DND-41 (cell line): ENCODE measurements at regions not wholly inside any gene's neighbourhood (a gene's known extent, or its start where the extent isn't known, plus 50 kb on each side); places are given as distances from the start of the nearest gene placed in this dataset.
"Not testable (repeated sequence)": the region's sequence is repeated elsewhere in the genome, so short reads cannot be mapped to it uniquely, and the experiment has no call there.

Experiments
- EZH2 ChIP-seq: IDR thresholded peaks from 3 replicates; pipeline ENCODE4 v1.6.1; 2012; ENCODE audit warnings: borderline replicate concordance, low read depth, mild to moderate bottlenecking, moderate library complexity, low read length, inconsistent platforms; ENCODE audit not compliant: severe bottlenecking
- TF ChIP-seq, protein P1 (sequence below): IDR thresholded peaks from 2 replicates; pipeline ENCODE4 v1.5.1; 2012; ENCODE audit warnings: borderline replicate concordance, low read length, moderate library complexity, mild to moderate bottlenecking; ENCODE audit not compliant: poor library complexity, severe bottlenecking; ENCODE audit errors: extremely low read depth

DNA sequence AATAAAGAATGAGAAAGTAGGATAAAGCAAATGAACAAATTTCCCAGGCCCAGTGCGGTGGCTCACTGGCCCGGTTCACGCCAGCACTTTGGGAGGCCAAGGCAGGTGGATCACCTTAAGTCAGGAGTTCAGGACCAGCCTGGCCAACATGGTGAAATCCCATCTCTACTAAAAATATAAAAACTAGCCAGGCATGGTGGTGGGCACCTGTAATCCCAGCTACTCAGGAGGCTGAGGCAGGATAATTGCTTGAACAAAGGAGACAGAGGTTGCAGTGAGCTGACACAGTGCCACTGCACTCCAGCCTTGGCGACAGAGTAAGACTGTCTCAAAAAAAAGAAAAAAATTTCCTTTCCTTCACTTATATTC lies 104.5 kb upstream of the PRSS16 start:
- TF ChIP-seq, protein P1, sequence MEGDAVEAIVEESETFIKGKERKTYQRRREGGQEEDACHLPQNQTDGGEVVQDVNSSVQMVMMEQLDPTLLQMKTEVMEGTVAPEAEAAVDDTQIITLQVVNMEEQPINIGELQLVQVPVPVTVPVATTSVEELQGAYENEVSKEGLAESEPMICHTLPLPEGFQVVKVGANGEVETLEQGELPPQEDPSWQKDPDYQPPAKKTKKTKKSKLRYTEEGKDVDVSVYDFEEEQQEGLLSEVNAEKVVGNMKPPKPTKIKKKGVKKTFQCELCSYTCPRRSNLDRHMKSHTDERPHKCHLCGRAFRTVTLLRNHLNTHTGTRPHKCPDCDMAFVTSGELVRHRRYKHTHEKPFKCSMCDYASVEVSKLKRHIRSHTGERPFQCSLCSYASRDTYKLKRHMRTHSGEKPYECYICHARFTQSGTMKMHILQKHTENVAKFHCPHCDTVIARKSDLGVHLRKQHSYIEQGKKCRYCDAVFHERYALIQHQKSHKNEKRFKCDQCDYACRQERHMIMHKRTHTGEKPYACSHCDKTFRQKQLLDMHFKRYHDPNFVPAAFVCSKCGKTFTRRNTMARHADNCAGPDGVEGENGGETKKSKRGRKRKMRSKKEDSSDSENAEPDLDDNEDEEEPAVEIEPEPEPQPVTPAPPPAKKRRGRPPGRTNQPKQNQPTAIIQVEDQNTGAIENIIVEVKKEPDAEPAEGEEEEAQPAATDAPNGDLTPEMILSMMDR, result not testable (repeated sequence)
- not testable (repeated sequence) for TF ChIP-seq EZH2
